Cardiac fibroblast (primary cell): ENCODE measurements at regions not wholly inside any gene's neighbourhood (a gene's known extent, or its start where the extent isn't known, plus 50 kb on each side); places are given as distances from the start of the nearest gene placed in this dataset.

Experiments
- DNase-seq, 2 donors: peaks; one replicate each; pipeline versions ENCODE4 v3.0.0 to v3.0.0-alpha.2; 2010; ENCODE audit warnings: low read depth in 2 of 2
- H3K4me3 ChIP-seq, 2 donors: replicated peaks in 1 of 2; 1 replicate in 1 of 2; 2 replicates in 1 of 2; pipeline ENCODE4 v1.5.1; 2011; ENCODE audit warnings: low read depth in 2 of 2, low read length in 2 of 2, mild to moderate bottlenecking in 2 of 2, moderate library complexity in 1 of 2
- TF ChIP-seq, protein P1 (sequence below): IDR thresholded peaks from one replicate; pipeline ENCODE4 v1.5.1; 2011; ENCODE audit warnings: low read depth, mild to moderate bottlenecking, low read length, inconsistent platforms

DNA sequence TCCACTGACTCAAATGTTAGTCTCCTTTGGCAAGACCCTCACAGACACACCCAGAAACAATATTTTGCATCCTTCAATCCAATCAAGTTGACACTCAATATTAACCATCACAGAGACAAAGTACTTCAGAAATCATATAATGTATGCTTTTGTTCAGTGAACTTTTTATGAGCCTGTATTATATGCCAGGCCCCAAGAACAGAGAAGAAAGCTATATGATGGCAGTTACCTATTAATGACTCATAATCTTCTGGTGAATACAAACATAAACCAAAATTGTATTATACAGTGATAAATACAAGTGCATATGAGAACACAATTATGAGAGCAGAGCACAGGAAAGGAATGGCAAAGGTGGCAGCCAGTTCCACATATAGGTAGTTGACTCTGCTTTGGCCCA, 852.0 kb upstream of the EPHA5 start:
- no peak for DNase-seq
- H3K4me3 ChIP-seq = no peak overlapping the region
- TF ChIP-seq, protein P1, sequence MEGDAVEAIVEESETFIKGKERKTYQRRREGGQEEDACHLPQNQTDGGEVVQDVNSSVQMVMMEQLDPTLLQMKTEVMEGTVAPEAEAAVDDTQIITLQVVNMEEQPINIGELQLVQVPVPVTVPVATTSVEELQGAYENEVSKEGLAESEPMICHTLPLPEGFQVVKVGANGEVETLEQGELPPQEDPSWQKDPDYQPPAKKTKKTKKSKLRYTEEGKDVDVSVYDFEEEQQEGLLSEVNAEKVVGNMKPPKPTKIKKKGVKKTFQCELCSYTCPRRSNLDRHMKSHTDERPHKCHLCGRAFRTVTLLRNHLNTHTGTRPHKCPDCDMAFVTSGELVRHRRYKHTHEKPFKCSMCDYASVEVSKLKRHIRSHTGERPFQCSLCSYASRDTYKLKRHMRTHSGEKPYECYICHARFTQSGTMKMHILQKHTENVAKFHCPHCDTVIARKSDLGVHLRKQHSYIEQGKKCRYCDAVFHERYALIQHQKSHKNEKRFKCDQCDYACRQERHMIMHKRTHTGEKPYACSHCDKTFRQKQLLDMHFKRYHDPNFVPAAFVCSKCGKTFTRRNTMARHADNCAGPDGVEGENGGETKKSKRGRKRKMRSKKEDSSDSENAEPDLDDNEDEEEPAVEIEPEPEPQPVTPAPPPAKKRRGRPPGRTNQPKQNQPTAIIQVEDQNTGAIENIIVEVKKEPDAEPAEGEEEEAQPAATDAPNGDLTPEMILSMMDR = no peak

DNA sequence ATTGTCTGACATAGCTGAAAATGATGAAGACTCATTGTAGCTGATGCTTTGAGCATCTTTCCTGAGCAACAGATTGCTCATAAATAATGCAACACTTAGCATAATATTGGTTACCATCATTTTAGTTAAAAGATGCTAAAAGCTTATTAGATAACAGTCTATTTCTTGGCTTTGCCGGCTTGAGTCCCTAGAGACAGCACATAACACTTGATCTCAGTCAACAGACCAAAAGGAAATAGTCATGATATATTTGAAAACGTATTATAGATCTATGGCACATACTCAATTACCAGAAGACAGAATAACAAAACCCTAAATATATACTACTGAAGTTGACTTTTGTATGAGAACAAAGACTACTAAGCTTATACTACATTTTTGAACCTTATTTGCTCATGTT, 846.7 kb upstream of the EPHA5 start:
- TF ChIP-seq, protein P1 = no peak
- H3K4me3 ChIP-seq = no peak overlapping the region
- DNase-seq = no peak

DNA sequence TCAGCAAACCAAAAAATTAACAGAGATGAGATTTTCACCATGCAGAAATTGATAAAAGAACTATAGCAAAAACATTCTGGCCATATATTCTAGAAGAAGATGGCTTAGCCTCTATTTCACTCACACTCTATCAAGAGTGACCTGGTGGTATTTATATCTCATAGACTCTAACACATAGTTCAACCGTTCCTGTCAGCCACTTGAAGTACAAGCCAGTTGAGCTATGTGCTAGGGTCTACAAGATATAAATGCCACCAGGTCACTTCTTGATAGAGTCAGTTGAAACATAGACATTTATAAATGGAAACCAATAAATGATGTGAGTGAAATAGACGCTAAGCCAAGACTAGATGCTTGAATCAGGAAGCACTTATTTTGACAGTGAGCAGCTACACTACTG, 836.7 kb upstream of the EPHA5 start:
- DNase-seq = no peak
- no peak overlapping the region for H3K4me3 ChIP-seq
- TF ChIP-seq, protein P1 = no peak

DNA sequence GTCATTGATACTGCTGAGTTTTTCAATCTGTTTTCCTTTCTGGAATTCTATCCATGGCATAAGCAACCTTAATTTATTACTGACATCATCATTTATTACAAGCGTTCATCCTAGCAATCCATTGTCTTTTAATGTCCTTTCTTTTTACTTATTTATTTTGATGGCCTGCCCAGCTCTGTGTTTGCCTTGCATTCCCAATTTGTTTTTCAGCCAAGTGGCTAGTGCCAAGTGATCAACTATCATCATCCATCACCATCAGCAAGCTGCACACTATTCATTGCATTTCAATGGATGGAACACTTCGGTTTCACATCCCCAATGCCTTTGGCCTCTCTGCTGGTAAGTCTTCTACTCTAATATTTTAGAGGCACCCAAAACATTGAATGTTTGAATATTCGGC, 831.7 kb upstream of the EPHA5 start:
- DNase-seq = no peak
- TF ChIP-seq, protein P1 = no peak
- H3K4me3 ChIP-seq = no peak overlapping the region

DNA sequence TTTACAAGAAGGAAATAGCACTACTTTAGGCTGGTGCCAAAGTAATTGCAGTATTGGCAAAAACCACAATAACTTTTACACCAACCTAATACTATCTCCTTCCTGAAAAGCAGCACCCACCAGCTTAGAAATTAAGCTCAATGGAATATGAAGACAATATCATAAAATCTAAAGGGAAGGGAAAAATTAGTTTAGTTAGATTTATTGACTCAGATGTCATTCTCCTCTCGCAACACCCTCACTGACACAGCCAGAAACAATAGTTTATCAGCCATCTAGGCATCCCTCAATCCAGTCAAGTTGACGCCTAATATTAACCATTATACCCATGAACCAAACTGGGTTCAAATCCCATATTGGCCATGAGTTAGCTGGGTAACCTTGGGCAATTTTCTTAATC, 820.4 kb upstream of the EPHA5 start:
- DNase-seq = no peak
- TF ChIP-seq, protein P1 = no peak

DNA sequence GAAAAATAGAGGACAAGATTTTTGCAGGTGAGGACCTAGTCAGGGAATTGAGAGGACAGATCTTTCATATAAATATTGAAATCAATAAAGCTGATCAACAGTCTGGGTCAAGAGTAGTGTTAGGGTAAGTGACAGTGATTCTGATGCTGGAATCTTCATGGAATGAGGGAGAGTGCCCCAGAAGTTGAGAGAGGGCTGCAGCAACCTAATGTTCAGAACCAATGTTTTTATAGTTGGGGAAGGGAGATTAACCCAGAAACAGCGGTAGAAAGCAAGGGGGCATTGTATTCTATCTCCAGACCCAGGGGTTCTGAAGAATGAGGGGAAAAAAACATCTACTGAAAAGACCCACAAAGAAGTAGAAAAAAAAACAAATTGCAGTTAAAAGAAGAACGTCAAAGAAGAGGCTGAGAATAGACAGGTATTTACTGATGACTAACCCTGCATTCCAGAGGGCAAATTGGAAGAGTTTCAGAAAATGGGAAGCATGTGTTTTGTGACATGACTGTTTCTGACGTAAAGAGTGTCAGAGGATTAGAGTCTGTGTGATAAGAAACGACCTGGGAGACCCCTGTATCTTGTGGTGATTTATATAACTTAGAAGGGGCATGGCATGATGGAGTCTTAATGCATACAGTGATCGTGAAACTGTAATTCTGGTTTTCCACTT, 819.6 kb upstream of the EPHA5 start:
- H3K4me3 ChIP-seq = no peak overlapping the region
- peak; percentile 82 to 83 for DNase-seq
- TF ChIP-seq, protein P1 = no peak

More for the DNA sequence above, 820.4 kb upstream of the EPHA5 start:
- H3K4me3 ChIP-seq = no peak overlapping the region

DNA sequence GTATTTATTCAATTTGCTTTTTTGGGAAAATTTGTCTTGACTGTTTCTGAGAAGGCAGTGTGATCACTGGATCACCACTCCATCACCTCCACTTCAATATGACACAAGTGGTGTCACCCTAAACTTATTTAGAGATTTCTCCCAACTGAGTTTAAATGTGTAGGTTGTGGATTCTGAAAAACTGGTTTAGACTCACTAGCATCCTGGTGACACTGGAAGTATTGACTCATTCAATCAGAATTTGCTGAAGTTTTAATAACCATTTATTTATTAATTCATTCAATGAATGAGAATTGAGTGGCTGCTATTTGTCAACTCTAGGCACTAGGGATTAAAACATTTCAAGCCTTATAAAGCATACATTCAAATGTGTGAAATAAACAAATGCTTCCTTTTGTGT, 819.1 kb upstream of the EPHA5 start:
- H3K4me3 ChIP-seq = no peak overlapping the region
- TF ChIP-seq, protein P1 = no peak
- DNase-seq = peak in 1 of 2 donors; percentile 10
